Neural cell (in vitro differentiated cells): ENCODE measurements at regions not wholly inside any gene's neighbourhood (a gene's known extent, or its start where the extent isn't known, plus 50 kb on each side); places are given as distances from the start of the nearest gene placed in this dataset.

Source experiments
- H2AFZ ChIP-seq: fragments of 200-600, 300-800 bp; sonication (generic), shearing (Covaris generic); 2 replicates; pipeline ENCODE4 v1.6.0; 2014; ENCODE audit warnings: low read depth, mild to moderate bottlenecking, antibody characterized with exemption, low read length, moderate library complexity
- H3F3A ChIP-seq: fragments of 200-600 bp; shearing (Covaris generic); 2 replicates; pipeline ENCODE4 v1.6.1; 2016; ENCODE audit warnings: mild to moderate bottlenecking, moderate library complexity, mixed read lengths, antibody characterized with exemption, low read length; ENCODE audit not compliant: insufficient read depth, poor library complexity, severe bottlenecking
- H3K27ac ChIP-seq: fragments of 200-600, 300-800 bp; sonication (generic), shearing (Covaris generic); 2 replicates; pipeline ENCODE4 v1.5.1; 2014; ENCODE audit warnings: mild to moderate bottlenecking, low read length, moderate library complexity
- H3K27me3 ChIP-seq: fragments of 300-800, 200-600 bp; sonication (generic), shearing (Covaris generic); 2 replicates; pipeline ENCODE4 v1.6.0; 2014; ENCODE audit warnings: mild to moderate bottlenecking, low read depth, low read length, moderate library complexity; ENCODE audit not compliant: insufficient read depth
- H3K36me3 ChIP-seq: fragments of 300-800, 200-600 bp; sonication (generic), shearing (Covaris generic); 2 replicates; pipeline ENCODE4 v1.5.1; 2014; ENCODE audit warnings: mild to moderate bottlenecking, antibody characterized with exemption, low read length, moderate library complexity; ENCODE audit not compliant: insufficient read depth
- H3K4me2 ChIP-seq: fragments of 300-800, 200-600 bp; sonication (generic), shearing (Covaris generic); 2 replicates; pipeline ENCODE4 v1.6.0; 2014; ENCODE audit warnings: mild to moderate bottlenecking, low read length
- H3K4me3 ChIP-seq: fragments of 300-800, 200-600 bp; sonication (generic), shearing (Covaris generic); 2 replicates; pipeline ENCODE4 v1.5.1; 2014; ENCODE audit warnings: mild to moderate bottlenecking, low read length, moderate library complexity
- H3K79me2 ChIP-seq: fragments of 200-600 bp; shearing (Covaris generic); replicated peaks from 2 replicates; pipeline ENCODE4 v1.6.0; 2014; ENCODE audit warnings: mild to moderate bottlenecking, low read length, moderate library complexity; ENCODE audit not compliant: insufficient read depth
- H3K9ac ChIP-seq: fragments of 300-800, 200-600 bp; sonication (generic), shearing (Covaris generic); 2 replicates; pipeline ENCODE4 v1.6.1; 2016; ENCODE audit warnings: mild to moderate bottlenecking, low read length, mixed read lengths
- H3K9me2 ChIP-seq: fragments of 200-600 bp; shearing (Covaris generic); 2 replicates; pipeline ENCODE4 v1.6.1; 2016; ENCODE audit warnings: mild to moderate bottlenecking, low read length, mixed read lengths; ENCODE audit not compliant: insufficient read depth
- H3K9me3 ChIP-seq: fragments of 200-600, 300-800 bp; sonication (generic), shearing (Covaris generic); 2 replicates; pipeline ENCODE4 v1.6.1; 2016; ENCODE audit warnings: mild to moderate bottlenecking, mixed run types, low read length, moderate library complexity, mixed read lengths
- H4K20me1 ChIP-seq: fragments of 200-600 bp; shearing (Covaris generic); 2 replicates; pipeline ENCODE4 v1.6.1; 2016; ENCODE audit warnings: mild to moderate bottlenecking, mixed run types; ENCODE audit not compliant: insufficient read depth
- EP300 ChIP-seq: fragments of 450-650 bp; conservative IDR thresholded peaks from 2 replicates; pipeline ENCODE4 v1.6.1; 2014; ENCODE audit warnings: antibody characterized with exemption, mild to moderate bottlenecking, moderate library complexity; ENCODE audit not compliant: poor library complexity, severe bottlenecking
- EZH2 ChIP-seq: fragments of 200-600, 300-800 bp; shearing (Covaris generic), sonication (generic); IDR thresholded peaks from 2 replicates; pipeline ENCODE4 v1.6.1; 2014; ENCODE audit warnings: antibody characterized with exemption, low read length, borderline replicate concordance, mild to moderate bottlenecking; ENCODE audit not compliant: insufficient read depth, poor library complexity, severe bottlenecking
- MXI1 ChIP-seq: fragments of 450-650 bp; conservative IDR thresholded peaks from 2 replicates; pipeline ENCODE4 v1.6.1; 2014; ENCODE audit warnings: antibody characterized with exemption, mild to moderate bottlenecking; ENCODE audit not compliant: poor library complexity, severe bottlenecking
- POLR2AphosphoS5 ChIP-seq: IDR thresholded peaks from 2 replicates; pipeline ENCODE4 v1.6.1; 2012
- RAD21 ChIP-seq: fragments of 450-650 bp; conservative IDR thresholded peaks from 2 replicates; pipeline ENCODE4 v1.6.1; 2014; ENCODE audit warnings: antibody characterized with exemption, mild to moderate bottlenecking, moderate library complexity
- SMC3 ChIP-seq: fragments of 450-650 bp; conservative IDR thresholded peaks from 2 replicates; pipeline ENCODE4 v1.6.1; 2014; ENCODE audit warnings: antibody characterized with exemption, mild to moderate bottlenecking, moderate library complexity; ENCODE audit not compliant: poor library complexity
- TAF1 ChIP-seq: IDR thresholded peaks from 2 replicates; pipeline ENCODE4 v1.6.1; 2012; ENCODE audit warnings: low read depth
- TF ChIP-seq, protein P1 (sequence below): IDR thresholded peaks from 2 replicates; pipeline ENCODE4 v1.6.1; 2012; ENCODE audit warnings: borderline replicate concordance
- TF ChIP-seq, protein P2 (sequence below): fragments of 450-650 bp; IDR thresholded peaks from 2 replicates; pipeline ENCODE4 v1.5.1; 2014; ENCODE audit warnings: antibody characterized with exemption, mild to moderate bottlenecking, moderate library complexity; ENCODE audit not compliant: poor library complexity, severe bottlenecking

DNA sequence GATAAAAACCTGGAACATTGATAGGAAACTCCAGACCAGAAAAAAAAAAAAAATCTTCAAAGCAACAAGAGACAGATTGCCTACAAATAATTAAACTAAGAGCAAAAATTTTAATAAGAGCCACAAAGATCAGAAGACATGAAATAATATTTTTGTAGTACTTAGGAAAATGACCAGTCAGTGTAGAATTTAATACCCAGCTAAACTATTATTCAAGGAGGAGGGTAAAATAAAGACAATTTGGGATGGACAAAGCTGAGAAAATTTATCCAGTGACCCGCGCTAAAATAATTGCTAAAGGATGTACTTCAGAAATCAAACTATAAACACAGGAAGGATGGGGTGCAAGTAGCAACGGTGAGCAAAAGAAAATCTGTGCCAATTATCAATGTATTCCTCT is 133.2 kb downstream of the AQP9 start:
- Histone ChIP-seq H3F3A (no peaks in the 10 kb centered on the region), H3K79me2 (no peaks in the 10 kb centered on the region), H4K20me1 (no peaks in the 10 kb centered on the region), H3K27ac (no peak overlapping the region), H3K9me2 (no peaks in the 10 kb centered on the region), H3K4me2 (no peak overlapping the region), H3K4me3 (no peak overlapping the region), H3K27me3 (no peaks in the 10 kb centered on the region), H3K9ac (no peak overlapping the region), H2AFZ (no peak overlapping the region), H3K36me3 (no peaks in the 10 kb centered on the region), H3K9me3 (no peaks in the 10 kb centered on the region)
- no peak for TF ChIP-seq EZH2
- no peak for TF ChIP-seq TAF1
- TF ChIP-seq POLR2AphosphoS5: no peak
- no peak for TF ChIP-seq RAD21
- TF ChIP-seq, protein P1, sequence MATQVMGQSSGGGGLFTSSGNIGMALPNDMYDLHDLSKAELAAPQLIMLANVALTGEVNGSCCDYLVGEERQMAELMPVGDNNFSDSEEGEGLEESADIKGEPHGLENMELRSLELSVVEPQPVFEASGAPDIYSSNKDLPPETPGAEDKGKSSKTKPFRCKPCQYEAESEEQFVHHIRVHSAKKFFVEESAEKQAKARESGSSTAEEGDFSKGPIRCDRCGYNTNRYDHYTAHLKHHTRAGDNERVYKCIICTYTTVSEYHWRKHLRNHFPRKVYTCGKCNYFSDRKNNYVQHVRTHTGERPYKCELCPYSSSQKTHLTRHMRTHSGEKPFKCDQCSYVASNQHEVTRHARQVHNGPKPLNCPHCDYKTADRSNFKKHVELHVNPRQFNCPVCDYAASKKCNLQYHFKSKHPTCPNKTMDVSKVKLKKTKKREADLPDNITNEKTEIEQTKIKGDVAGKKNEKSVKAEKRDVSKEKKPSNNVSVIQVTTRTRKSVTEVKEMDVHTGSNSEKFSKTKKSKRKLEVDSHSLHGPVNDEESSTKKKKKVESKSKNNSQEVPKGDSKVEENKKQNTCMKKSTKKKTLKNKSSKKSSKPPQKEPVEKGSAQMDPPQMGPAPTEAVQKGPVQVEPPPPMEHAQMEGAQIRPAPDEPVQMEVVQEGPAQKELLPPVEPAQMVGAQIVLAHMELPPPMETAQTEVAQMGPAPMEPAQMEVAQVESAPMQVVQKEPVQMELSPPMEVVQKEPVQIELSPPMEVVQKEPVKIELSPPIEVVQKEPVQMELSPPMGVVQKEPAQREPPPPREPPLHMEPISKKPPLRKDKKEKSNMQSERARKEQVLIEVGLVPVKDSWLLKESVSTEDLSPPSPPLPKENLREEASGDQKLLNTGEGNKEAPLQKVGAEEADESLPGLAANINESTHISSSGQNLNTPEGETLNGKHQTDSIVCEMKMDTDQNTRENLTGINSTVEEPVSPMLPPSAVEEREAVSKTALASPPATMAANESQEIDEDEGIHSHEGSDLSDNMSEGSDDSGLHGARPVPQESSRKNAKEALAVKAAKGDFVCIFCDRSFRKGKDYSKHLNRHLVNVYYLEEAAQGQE: no peak
- TF ChIP-seq MXI1: no peak
- TF ChIP-seq, protein P2, sequence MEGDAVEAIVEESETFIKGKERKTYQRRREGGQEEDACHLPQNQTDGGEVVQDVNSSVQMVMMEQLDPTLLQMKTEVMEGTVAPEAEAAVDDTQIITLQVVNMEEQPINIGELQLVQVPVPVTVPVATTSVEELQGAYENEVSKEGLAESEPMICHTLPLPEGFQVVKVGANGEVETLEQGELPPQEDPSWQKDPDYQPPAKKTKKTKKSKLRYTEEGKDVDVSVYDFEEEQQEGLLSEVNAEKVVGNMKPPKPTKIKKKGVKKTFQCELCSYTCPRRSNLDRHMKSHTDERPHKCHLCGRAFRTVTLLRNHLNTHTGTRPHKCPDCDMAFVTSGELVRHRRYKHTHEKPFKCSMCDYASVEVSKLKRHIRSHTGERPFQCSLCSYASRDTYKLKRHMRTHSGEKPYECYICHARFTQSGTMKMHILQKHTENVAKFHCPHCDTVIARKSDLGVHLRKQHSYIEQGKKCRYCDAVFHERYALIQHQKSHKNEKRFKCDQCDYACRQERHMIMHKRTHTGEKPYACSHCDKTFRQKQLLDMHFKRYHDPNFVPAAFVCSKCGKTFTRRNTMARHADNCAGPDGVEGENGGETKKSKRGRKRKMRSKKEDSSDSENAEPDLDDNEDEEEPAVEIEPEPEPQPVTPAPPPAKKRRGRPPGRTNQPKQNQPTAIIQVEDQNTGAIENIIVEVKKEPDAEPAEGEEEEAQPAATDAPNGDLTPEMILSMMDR: no peak
- no peak for TF ChIP-seq SMC3
- no peak for TF ChIP-seq EP300

DNA sequence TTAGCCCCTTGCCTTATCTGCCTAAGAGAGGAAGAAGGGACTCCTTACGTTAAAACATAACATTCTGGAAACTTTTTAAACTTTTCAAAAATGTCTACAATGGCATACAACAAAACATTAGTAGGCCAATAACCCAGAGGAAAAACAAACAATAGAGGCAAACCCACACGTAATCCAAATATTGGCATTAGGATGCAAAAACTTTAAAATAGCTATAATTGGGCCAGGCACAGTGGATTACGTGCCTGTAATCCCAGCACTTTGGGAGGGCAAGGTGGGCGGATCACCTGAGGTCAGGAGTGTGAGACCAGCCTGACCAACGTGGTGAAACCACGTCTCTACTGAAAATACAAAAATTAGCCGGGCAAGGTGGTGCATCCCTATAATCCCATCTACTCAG is 134.9 kb downstream of the AQP9 start:
- TF ChIP-seq, protein P2: no peak
- TF ChIP-seq SMC3: no peak
- TF ChIP-seq TAF1: no peak
- no peak for TF ChIP-seq RAD21
- TF ChIP-seq EZH2: no peak
- TF ChIP-seq, protein P1: no peak
- TF ChIP-seq POLR2AphosphoS5: no peak
- no peak for TF ChIP-seq MXI1
- TF ChIP-seq EP300: no peak
- Histone ChIP-seq H3K4me2 (no peak overlapping the region), H2AFZ (no peak overlapping the region), H3K27me3 (no peaks in the 10 kb centered on the region), H4K20me1 (no peaks in the 10 kb centered on the region), H3K79me2 (no peaks in the 10 kb centered on the region), H3K4me3 (no peak overlapping the region), H3F3A (no peaks in the 10 kb centered on the region), H3K36me3 (no peaks in the 10 kb centered on the region), H3K9me3 (no peaks in the 10 kb centered on the region), H3K9ac (no peak overlapping the region), H3K9me2 (no peaks in the 10 kb centered on the region), H3K27ac (no peak overlapping the region)
